OCI-LY1 (cell line): ENCODE measurements at regions not wholly inside any gene's neighbourhood (a gene's known extent, or its start where the extent isn't known, plus 50 kb on each side); places are given as distances from the start of the nearest gene placed in this dataset.

ENCODE experiments used
- H2AFZ ChIP-seq: fragments of 200-600 bp; sonication (generic), shearing (Covaris generic); 2 replicates; pipeline ENCODE4 v1.6.0; 2014; ENCODE audit warnings: antibody characterized with exemption, mild to moderate bottlenecking, low read length
- H3F3A ChIP-seq: fragments of 200-600 bp; sonication (generic), shearing (Covaris generic); 2 replicates; pipeline ENCODE4 v1.6.0; 2014; ENCODE audit warnings: mild to moderate bottlenecking, antibody characterized with exemption, low read length, moderate library complexity; ENCODE audit not compliant: insufficient read depth
- H3K27ac ChIP-seq: fragments of 200-600 bp; sonication (generic); 2 replicates; pipeline ENCODE4 v1.5.1; 2014; ENCODE audit warnings: low read length, mixed run types, mild to moderate bottlenecking, low read depth; ENCODE audit not compliant: poor library complexity, severe bottlenecking
- H3K27me3 ChIP-seq: fragments of 200-600 bp; sonication (generic); 2 replicates; pipeline ENCODE4 v1.6.0; 2014; ENCODE audit warnings: antibody characterized with exemption, mild to moderate bottlenecking, low read length, moderate library complexity; ENCODE audit not compliant: insufficient read depth
- H3K36me3 ChIP-seq: fragments of 200-600 bp; sonication (generic); 2 replicates; pipeline ENCODE4 v1.6.1; 2014; ENCODE audit warnings: mild to moderate bottlenecking, antibody characterized with exemption, low read length, moderate library complexity, mixed read lengths; ENCODE audit not compliant: insufficient read depth
- H3K4me1 ChIP-seq: fragments of 200-600 bp; sonication (generic); 2 replicates; pipeline ENCODE4 v1.5.1; 2014; ENCODE audit warnings: mild to moderate bottlenecking, low read length, moderate library complexity; ENCODE audit not compliant: insufficient read depth, severe bottlenecking
- H3K4me2 ChIP-seq: fragments of 200-600 bp; sonication (generic), shearing (Covaris generic); 2 replicates; pipeline ENCODE4 v1.6.1; 2014; ENCODE audit warnings: low read length
- H3K4me3 ChIP-seq: fragments of 200-600 bp; sonication (generic); 2 replicates; pipeline ENCODE4 v1.5.1; 2014; ENCODE audit warnings: low read length, low read depth, mild to moderate bottlenecking, mixed read lengths; ENCODE audit not compliant: poor library complexity, severe bottlenecking
- H3K79me2 ChIP-seq: fragments of 200-600 bp; shearing (Covaris generic); 2 replicates; pipeline ENCODE4 v1.6.1; 2016; ENCODE audit warnings: mixed run types, low read length, mixed read lengths; ENCODE audit not compliant: insufficient read depth
- H3K9ac ChIP-seq: fragments of 200-600 bp; sonication (generic), shearing (Covaris generic); 2 replicates; pipeline ENCODE4 v1.6.1; 2014; ENCODE audit warnings: mild to moderate bottlenecking, low read length, mixed read lengths
- H3K9me2 ChIP-seq: fragments of 200-600 bp; sonication (generic), shearing (Covaris generic); 2 replicates; pipeline ENCODE4 v1.6.1; 2014; ENCODE audit warnings: low read depth, mild to moderate bottlenecking, low read length, mixed read lengths
- H3K9me3 ChIP-seq: fragments of 200-600 bp; shearing (Covaris generic); 2 replicates; pipeline ENCODE4 v1.6.1; 2014; ENCODE audit warnings: low read length, mixed read lengths
- H4K20me1 ChIP-seq: fragments of 200-600 bp; sonication (generic), shearing (Covaris generic); 2 replicates; pipeline ENCODE4 v1.6.0; 2016; ENCODE audit warnings: mild to moderate bottlenecking, low read length; ENCODE audit not compliant: insufficient read depth
- EZH2 ChIP-seq: fragments of 200-600 bp; sonication (generic), shearing (Covaris generic); IDR thresholded peaks from 2 replicates; pipeline ENCODE4 v1.8.0; 2017; ENCODE audit warnings: borderline replicate concordance, mixed run types, mild to moderate bottlenecking, antibody characterized with exemption, low read length, moderate library complexity, mixed read lengths
- TF ChIP-seq, protein P1 (sequence below): fragments of 200-600 bp; sonication (generic), shearing (Covaris generic); IDR thresholded peaks from 2 replicates; pipeline ENCODE4 v1.5.1; 2017; ENCODE audit warnings: mild to moderate bottlenecking, antibody characterized with exemption, low read length, moderate library complexity, mixed read lengths

- Histone ChIP-seq H3F3A (no peaks in the 10 kb centered on the region), H3K9ac (no peak overlapping the region), H4K20me1 (no peaks in the 10 kb centered on the region), H3K4me2 (no peak overlapping the region), H3K79me2 (no peaks in the 10 kb centered on the region), H3K27ac (no peak overlapping the region), H3K9me3 (no peaks in the 10 kb centered on the region), H2AFZ (no peak overlapping the region), H3K4me1 (no peaks in the 10 kb centered on the region), H3K9me2 (no peaks in the 10 kb centered on the region), H3K27me3 (no peaks in the 10 kb centered on the region), H3K36me3 (no peaks in the 10 kb centered on the region), H3K4me3 (no peak overlapping the region)
- TF ChIP-seq EZH2 = no peak
- TF ChIP-seq, protein P1, sequence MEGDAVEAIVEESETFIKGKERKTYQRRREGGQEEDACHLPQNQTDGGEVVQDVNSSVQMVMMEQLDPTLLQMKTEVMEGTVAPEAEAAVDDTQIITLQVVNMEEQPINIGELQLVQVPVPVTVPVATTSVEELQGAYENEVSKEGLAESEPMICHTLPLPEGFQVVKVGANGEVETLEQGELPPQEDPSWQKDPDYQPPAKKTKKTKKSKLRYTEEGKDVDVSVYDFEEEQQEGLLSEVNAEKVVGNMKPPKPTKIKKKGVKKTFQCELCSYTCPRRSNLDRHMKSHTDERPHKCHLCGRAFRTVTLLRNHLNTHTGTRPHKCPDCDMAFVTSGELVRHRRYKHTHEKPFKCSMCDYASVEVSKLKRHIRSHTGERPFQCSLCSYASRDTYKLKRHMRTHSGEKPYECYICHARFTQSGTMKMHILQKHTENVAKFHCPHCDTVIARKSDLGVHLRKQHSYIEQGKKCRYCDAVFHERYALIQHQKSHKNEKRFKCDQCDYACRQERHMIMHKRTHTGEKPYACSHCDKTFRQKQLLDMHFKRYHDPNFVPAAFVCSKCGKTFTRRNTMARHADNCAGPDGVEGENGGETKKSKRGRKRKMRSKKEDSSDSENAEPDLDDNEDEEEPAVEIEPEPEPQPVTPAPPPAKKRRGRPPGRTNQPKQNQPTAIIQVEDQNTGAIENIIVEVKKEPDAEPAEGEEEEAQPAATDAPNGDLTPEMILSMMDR = no peak
Measured at GRCh38 chr6:168906391-168906790, 347.3 kb downstream of the THBS2 start.

GRCh38 chr6:168905451-168906090 is 348.1 kb downstream of the THBS2 start:
- H3K9me3 ChIP-seq = no peaks in the 10 kb centered on the region
- no peaks in the 10 kb centered on the region for H3K27me3 ChIP-seq
- no peak overlapping the region for H3K9ac ChIP-seq
- H3K9me2 ChIP-seq = no peaks in the 10 kb centered on the region
- H3F3A ChIP-seq = no peaks in the 10 kb centered on the region
- no peaks in the 10 kb centered on the region for H3K79me2 ChIP-seq
- H2AFZ ChIP-seq = no peak overlapping the region
- no peaks in the 10 kb centered on the region for H3K36me3 ChIP-seq
- no peaks in the 10 kb centered on the region for H4K20me1 ChIP-seq
- H3K4me2 ChIP-seq = no peak overlapping the region
- H3K4me3 ChIP-seq = no peak overlapping the region
- no peaks in the 10 kb centered on the region for H3K4me1 ChIP-seq
- TF ChIP-seq, protein P1 = no peak
- no peak for TF ChIP-seq EZH2
- no peak overlapping the region for H3K27ac ChIP-seq

DNA sequence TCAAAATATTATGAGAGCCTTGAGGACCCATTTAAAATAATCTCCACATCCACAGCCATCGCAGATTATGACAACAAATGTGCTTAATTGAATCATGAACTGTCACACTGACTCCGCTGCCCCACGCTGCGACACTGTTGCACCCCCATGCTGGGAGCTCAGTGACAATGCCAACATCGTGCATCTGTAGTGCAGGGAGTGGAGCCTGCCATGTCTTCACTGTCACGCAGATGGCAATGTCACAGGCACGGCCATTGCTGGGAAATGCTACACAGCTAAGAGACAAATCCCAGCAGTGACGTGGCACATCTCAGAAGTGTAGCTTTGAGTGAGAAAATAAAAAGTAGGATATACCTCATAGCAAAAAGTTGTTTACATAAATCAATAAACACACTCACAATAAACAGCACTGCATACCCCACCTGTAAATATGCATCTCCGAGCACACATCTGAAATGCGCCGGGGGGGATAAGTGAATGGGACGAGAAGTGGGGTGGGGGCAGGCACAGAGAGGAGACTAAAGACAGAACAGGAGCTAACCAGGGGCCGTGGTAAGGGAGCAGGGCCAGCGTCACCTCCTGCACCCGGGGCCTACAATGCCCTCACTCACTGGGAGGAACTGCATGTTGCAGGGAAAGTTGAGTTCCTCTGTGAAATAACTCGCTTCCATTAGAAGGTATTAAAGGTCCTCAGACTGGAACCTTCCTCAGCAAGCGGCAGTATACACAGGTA is 349.9 kb downstream of the THBS2 start:
- H3K9me3 ChIP-seq = no peaks in the 10 kb centered on the region
- H3K36me3 ChIP-seq = no peaks in the 10 kb centered on the region
- H3K4me1 ChIP-seq = no peaks in the 10 kb centered on the region
- no peak for TF ChIP-seq EZH2
- TF ChIP-seq, protein P1 = no peak
- no peak overlapping the region for H3K9ac ChIP-seq
- no peaks in the 10 kb centered on the region for H3K9me2 ChIP-seq
- no peaks in the 10 kb centered on the region for H3K79me2 ChIP-seq
- H3K27ac ChIP-seq = no peak overlapping the region
- H3K4me2 ChIP-seq = no peak overlapping the region
- no peaks in the 10 kb centered on the region for H3F3A ChIP-seq
- no peak overlapping the region for H2AFZ ChIP-seq
- H3K4me3 ChIP-seq = no peak overlapping the region
- no peaks in the 10 kb centered on the region for H4K20me1 ChIP-seq
- no peaks in the 10 kb centered on the region for H3K27me3 ChIP-seq
